Type B pancreatic cell (in vitro differentiated cells): ENCODE measurements at regions not wholly inside any gene's neighbourhood (a gene's known extent, or its start where the extent isn't known, plus 50 kb on each side); places are given as distances from the start of the nearest gene placed in this dataset.

ENCODE experiments used
- DNase-seq: peaks from one replicate; pipeline ENCODE4 v3.0.0; 2021; ENCODE audit warnings: mixed read lengths; ENCODE audit not compliant: unreplicated experiment; ENCODE audit errors: extremely low spot score
- H3K27ac Mint-ChIP-seq: 2 replicates; pipeline ENCODE4 v1.8.0; 2021; ENCODE audit warnings: mild to moderate bottlenecking, mixed read lengths
- H3K27me3 Mint-ChIP-seq: 2 replicates; pipeline ENCODE4 v1.8.0; 2021; ENCODE audit warnings: mixed read lengths
- H3K36me3 Mint-ChIP-seq: 2 replicates; pipeline ENCODE4 v1.8.0; 2021; ENCODE audit warnings: mixed read lengths
- H3K4me1 Mint-ChIP-seq: one replicate; pipeline ENCODE4 v1.8.0; 2021; ENCODE audit warnings: mixed read lengths; ENCODE audit not compliant: unreplicated experiment
- H3K4me3 Mint-ChIP-seq: 2 replicates; pipeline ENCODE4 v1.8.0; 2021; ENCODE audit warnings: mild to moderate bottlenecking, mixed read lengths
- H3K9me3 Mint-ChIP-seq: 2 replicates; pipeline ENCODE4 v1.8.0; 2021; ENCODE audit warnings: mixed read lengths
- TF ChIP-seq, protein P1 (sequence below): fragments of 200-600 bp; sonication (generic); conservative IDR thresholded peaks from 2 replicates; pipeline ENCODE4 v1.5.0; 2021; ENCODE audit warnings: antibody characterized with exemption, mild to moderate bottlenecking

DNA sequence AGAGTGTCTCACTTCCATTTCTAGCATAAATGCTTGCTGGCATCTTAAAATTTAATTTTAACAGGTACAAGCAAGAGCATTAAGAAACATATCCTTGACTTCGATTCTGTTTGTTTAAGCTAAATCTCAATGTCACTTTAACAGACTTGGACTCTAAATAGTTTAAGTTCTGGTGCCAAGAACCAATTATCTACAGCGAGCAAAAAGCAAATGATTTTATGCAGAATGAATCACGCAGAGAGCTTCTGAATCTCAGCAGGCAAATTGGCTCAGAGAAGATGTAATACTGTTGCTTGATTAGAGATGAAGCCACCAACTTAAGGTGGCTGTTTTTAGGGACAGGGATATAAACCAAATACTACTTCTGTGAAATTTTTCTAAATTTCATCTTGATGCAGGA is 117.0 kb upstream of the PLD5 start:
- no peak overlapping the region for H3K27ac Mint-ChIP-seq
- peaks cover 2% of the 10 kb centered on the region for H3K27me3 Mint-ChIP-seq
- TF ChIP-seq, protein P1, sequence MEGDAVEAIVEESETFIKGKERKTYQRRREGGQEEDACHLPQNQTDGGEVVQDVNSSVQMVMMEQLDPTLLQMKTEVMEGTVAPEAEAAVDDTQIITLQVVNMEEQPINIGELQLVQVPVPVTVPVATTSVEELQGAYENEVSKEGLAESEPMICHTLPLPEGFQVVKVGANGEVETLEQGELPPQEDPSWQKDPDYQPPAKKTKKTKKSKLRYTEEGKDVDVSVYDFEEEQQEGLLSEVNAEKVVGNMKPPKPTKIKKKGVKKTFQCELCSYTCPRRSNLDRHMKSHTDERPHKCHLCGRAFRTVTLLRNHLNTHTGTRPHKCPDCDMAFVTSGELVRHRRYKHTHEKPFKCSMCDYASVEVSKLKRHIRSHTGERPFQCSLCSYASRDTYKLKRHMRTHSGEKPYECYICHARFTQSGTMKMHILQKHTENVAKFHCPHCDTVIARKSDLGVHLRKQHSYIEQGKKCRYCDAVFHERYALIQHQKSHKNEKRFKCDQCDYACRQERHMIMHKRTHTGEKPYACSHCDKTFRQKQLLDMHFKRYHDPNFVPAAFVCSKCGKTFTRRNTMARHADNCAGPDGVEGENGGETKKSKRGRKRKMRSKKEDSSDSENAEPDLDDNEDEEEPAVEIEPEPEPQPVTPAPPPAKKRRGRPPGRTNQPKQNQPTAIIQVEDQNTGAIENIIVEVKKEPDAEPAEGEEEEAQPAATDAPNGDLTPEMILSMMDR = no peak
- no peaks in the 10 kb centered on the region for H3K36me3 Mint-ChIP-seq
- DNase-seq = no peak
- no peaks in the 10 kb centered on the region for H3K9me3 Mint-ChIP-seq
- H3K4me3 Mint-ChIP-seq = no peak overlapping the region
- peaks cover 5% of the 10 kb centered on the region for H3K4me1 Mint-ChIP-seq

DNA sequence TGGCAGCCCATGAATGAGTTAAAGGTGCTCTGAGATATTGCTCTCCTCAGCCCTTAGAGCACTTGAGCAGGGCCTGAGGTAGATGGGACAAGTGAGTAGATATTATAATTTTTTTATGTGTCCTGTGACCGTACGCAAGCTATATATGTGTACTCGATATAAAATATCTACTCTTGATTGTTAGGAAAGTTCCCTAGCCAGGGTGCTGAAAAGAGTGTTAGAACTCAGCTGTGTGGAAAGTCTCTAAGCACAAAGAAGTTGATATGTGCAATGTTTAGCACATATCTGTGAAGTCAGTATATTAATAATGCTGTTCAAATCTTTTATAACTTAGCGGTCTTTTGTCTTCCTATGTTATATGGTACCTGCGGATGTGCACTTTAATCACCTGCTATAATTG is 114.6 kb upstream of the PLD5 start:
- no peak for DNase-seq
- H3K4me1 Mint-ChIP-seq = peaks cover 8% of the 10 kb centered on the region
- H3K9me3 Mint-ChIP-seq = no peaks in the 10 kb centered on the region
- H3K4me3 Mint-ChIP-seq = no peak overlapping the region
- H3K27me3 Mint-ChIP-seq = peaks cover 2% of the 10 kb centered on the region
- no peaks in the 10 kb centered on the region for H3K36me3 Mint-ChIP-seq
- no peak overlapping the region for H3K27ac Mint-ChIP-seq
- TF ChIP-seq, protein P1 = no peak

DNA sequence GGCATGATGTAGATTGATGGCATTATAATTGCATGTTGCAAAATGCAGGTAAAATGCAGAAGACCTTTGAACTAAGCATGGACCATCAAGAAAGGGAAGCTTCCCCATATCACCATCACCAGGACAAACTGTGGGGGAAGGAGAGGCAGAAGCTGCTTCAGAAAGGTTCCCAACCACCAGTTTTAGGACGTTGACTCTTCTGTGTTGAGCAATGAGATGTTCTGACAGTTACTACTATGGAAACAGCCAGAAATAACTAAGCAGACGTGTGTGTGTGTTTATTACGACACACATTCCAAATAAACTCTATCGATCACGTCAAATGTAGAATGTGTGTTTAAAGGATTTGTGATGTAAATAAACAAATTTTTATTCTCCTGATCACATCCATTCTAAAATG is 110.2 kb upstream of the PLD5 start:
- H3K9me3 Mint-ChIP-seq = no peaks in the 10 kb centered on the region
- peaks cover 2% of the 10 kb centered on the region for H3K27me3 Mint-ChIP-seq
- DNase-seq = no peak

DNA sequence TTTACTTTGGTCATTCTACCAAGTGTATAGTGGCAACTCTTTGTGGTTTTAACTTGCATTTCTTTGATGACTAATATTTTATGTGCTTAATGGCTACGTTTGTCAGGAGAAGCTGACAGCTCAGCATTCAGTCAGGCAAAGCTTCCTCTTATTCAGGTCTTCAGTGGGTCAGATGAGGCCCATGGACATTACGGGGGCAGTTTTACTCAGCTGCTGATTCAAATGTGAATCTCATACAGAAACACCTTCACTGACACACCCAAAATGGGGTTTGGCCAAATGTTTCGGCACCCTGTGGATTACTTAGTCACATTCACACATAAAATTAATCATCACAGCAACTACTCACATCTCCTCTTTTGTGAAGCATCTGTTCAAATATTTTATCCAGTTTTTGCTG is 104.9 kb upstream of the PLD5 start:
- DNase-seq = no peak
- Mint-ChIP-seq H3K27me3 (no peaks in the 10 kb centered on the region), H3K36me3 (no peaks in the 10 kb centered on the region), H3K27ac (no peak overlapping the region), H3K9me3 (no peaks in the 10 kb centered on the region), H3K4me1 (no peaks in the 10 kb centered on the region), H3K4me3 (no peak overlapping the region)
- TF ChIP-seq, protein P1 = no peak

More for the DNA sequence above, 110.2 kb upstream of the PLD5 start:
- TF ChIP-seq, protein P1 = no peak
- Mint-ChIP-seq H3K36me3 (no peaks in the 10 kb centered on the region), H3K4me3 (no peak overlapping the region), H3K27ac (no peak overlapping the region), H3K4me1 (peaks cover 4% of the 10 kb centered on the region)

DNA sequence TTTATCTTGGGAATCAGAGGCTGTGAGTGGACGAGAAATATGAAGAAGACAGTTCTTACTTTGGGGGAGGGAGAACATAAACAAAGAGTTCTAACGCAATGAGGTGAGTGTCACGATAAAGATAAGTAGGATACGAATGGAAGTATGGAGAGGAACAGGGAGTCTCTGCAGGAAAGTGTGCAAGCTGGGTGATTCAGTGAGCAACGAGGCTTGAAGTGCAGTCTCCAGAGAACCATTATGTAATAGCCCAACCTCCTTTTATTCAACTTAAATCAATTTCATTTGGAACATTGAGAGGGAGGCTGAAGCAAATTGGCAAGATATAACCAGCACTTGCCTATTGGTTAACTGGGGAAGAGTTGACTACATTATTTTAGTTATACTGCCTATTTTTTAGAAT is 99.3 kb upstream of the PLD5 start:
- no peaks in the 10 kb centered on the region for H3K36me3 Mint-ChIP-seq
- TF ChIP-seq, protein P1 = no peak
- peaks cover 2% of the 10 kb centered on the region for H3K27me3 Mint-ChIP-seq
- no peaks in the 10 kb centered on the region for H3K9me3 Mint-ChIP-seq
- no peak for DNase-seq
- peaks cover 11% of the 10 kb centered on the region for H3K4me1 Mint-ChIP-seq
- no peak overlapping the region for H3K27ac Mint-ChIP-seq
- H3K4me3 Mint-ChIP-seq = no peak overlapping the region

DNA sequence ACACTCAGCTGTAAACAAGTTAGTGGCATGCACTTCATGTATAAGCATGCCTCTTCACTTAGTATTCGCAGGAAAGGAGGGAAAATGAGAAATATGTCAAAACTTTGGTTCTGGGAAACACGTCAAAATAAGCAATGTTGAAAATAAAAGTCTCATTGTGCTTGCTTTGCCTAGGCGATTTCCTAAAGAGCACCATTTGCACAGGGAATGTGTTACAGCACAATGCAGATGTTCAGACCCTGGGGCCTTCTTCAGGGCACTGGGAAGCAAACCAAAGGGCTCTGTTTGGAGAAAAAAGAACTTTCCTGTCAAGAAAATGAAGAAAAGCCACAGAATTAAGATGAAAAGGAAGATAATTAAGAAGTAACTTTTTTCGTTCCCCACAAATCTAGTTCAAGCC is 98.6 kb upstream of the PLD5 start:
- Mint-ChIP-seq H3K9me3 (no peaks in the 10 kb centered on the region), H3K36me3 (no peaks in the 10 kb centered on the region), H3K4me1 (peaks cover 11% of the 10 kb centered on the region), H3K4me3 (no peak overlapping the region), H3K27me3 (peaks cover 2% of the 10 kb centered on the region), H3K27ac (no peak overlapping the region)
- DNase-seq = no peak
- TF ChIP-seq, protein P1 = no peak
